ENCODE measurements at regions not wholly inside any gene's neighbourhood (a gene's known extent, or its start where the extent isn't known, plus 50 kb on each side); places are given as distances from the start of the nearest gene placed in this dataset.
"Not testable (repeated sequence)": the region's sequence is repeated elsewhere in the genome, so short reads cannot be mapped to it uniquely, and the experiment has no call there.

DNA sequence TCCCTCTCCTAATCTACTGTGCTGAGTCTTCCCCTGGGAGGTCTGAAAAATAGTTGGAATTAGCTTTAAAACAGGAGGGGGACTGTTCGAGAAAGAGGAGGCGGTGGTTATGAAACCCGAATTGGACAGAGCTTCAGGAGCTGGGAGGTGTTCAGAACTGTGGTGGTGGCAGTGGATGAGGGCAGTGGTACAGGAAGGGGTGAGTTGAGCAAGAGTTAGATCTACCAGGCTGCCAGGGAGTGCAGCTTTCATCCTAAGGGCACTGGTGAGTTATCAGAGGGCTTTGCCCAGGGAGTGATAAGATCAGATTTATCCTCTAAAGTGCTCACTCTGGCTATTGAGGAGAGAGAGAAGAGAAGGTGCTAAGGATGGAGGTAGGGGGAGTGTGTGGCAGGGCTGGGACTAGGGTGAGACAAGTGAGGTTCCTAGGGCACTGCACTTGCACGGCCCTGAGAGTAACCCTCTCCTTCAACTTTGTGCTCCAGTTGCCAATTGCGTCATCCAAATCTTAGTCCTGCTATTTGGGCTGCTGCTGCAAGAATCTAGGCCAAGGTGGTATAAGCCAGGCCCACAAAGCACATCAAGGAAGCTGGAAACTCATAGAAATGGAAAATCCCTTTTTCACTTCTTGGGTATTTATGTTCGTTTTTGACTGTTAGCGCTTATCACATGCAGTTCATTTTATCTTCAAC, 540.3 kb downstream of the XYLT1 start:
- no peak for DNase-seq (ENCODE audit: insufficient read length, low spot score, missing footprints)
- Histone ChIP-seq H3K27me3 (ENCODE audit: insufficient read depth, low read length) (no peaks in the 10 kb centered on the region), H3K4me3 (ENCODE audit: insufficient read depth, low read length) (no peak overlapping the region), H2AFZ (ENCODE audit: low read length) (no peak overlapping the region), H3K9me3 (ENCODE audit: low read depth, low read length) (no peaks in the 10 kb centered on the region), H3K27ac (ENCODE audit: low read depth, low read length) (no peak overlapping the region), H4K20me1 (ENCODE audit: insufficient read depth, low read length) (no peaks in the 10 kb centered on the region), H3K36me3 (ENCODE audit: insufficient read depth, low read length) (no peaks in the 10 kb centered on the region), H3K4me1 (ENCODE audit: insufficient read depth, low read length) (no peaks in the 10 kb centered on the region), H3K79me2 (ENCODE audit: insufficient read depth, low read length) (no peaks in the 10 kb centered on the region), H3K4me2 (ENCODE audit: insufficient read depth, low read length) (no peak overlapping the region)
- TF ChIP-seq, protein P1, sequence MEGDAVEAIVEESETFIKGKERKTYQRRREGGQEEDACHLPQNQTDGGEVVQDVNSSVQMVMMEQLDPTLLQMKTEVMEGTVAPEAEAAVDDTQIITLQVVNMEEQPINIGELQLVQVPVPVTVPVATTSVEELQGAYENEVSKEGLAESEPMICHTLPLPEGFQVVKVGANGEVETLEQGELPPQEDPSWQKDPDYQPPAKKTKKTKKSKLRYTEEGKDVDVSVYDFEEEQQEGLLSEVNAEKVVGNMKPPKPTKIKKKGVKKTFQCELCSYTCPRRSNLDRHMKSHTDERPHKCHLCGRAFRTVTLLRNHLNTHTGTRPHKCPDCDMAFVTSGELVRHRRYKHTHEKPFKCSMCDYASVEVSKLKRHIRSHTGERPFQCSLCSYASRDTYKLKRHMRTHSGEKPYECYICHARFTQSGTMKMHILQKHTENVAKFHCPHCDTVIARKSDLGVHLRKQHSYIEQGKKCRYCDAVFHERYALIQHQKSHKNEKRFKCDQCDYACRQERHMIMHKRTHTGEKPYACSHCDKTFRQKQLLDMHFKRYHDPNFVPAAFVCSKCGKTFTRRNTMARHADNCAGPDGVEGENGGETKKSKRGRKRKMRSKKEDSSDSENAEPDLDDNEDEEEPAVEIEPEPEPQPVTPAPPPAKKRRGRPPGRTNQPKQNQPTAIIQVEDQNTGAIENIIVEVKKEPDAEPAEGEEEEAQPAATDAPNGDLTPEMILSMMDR (IDR thresholded peaks at IDR 0.05; ENCODE audit: extremely low read depth, low read depth, low read length), result no peak

DNA sequence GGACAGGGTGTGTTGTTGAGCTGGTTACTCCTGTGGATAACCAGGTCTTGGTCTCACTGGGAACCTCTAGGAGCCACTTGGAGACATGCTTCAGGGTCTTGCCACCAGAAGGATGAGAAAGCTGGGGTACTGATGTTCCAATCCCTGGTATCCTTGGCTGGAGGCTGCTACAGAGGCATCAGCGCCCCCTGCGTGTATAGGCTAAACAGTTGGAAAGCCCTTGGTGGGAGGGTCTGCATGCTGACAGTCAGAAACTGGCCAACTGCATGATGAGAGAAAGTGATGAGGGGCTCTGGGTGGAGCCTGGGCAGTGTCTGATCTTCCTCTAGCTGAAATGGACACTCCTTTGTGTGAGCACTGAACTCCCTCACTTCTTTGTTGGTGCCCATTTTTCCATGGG, 536.9 kb downstream of the XYLT1 start:
- H3K4me2 ChIP-seq (ENCODE audit: insufficient read depth, low read length), result no peak overlapping the region
- TF ChIP-seq, protein P1 (IDR thresholded peaks at IDR 0.05; ENCODE audit: extremely low read depth, low read depth, low read length), result no peak
- no peaks in the 10 kb centered on the region for H3K9me3 ChIP-seq (ENCODE audit: low read depth, low read length)
- H3K27me3 ChIP-seq (ENCODE audit: insufficient read depth, low read length), result no peaks in the 10 kb centered on the region
- H3K36me3 ChIP-seq (ENCODE audit: insufficient read depth, low read length), result no peaks in the 10 kb centered on the region
- no peaks in the 10 kb centered on the region for H3K4me1 ChIP-seq (ENCODE audit: insufficient read depth, low read length)
- H3K4me3 ChIP-seq (ENCODE audit: insufficient read depth, low read length), result no peak overlapping the region
- no peaks in the 10 kb centered on the region for H4K20me1 ChIP-seq (ENCODE audit: insufficient read depth, low read length)
- H2AFZ ChIP-seq (ENCODE audit: low read length), result no peak overlapping the region
- no peak for DNase-seq (ENCODE audit: insufficient read length, low spot score, missing footprints)
- H3K27ac ChIP-seq (ENCODE audit: low read depth, low read length), result no peak overlapping the region
- no peaks in the 10 kb centered on the region for H3K79me2 ChIP-seq (ENCODE audit: insufficient read depth, low read length)

DNA sequence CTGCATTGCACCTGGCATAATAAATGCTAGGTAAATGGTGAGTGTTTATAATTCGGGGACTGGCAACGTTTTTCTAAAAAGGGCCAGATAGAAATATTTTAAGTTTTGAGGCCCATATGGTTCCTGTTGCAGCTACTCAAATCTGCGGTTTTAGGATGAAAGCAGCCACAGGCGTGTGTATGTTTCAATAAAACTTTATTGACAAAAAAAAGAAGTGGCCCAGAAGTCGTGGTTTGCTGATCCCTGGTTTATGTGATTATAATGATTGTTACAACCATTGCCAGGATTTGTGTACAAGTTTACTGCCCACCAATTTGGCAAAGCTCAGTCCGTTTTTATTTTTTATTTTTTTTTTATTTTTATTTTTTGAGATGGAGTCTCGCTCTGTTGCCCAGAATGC, 536.1 kb downstream of the XYLT1 start:
- H3K4me1 ChIP-seq (ENCODE audit: insufficient read depth, low read length), result no peaks in the 10 kb centered on the region
- no peaks in the 10 kb centered on the region for H3K9me3 ChIP-seq (ENCODE audit: low read depth, low read length)
- TF ChIP-seq, protein P1 (IDR thresholded peaks at IDR 0.05; ENCODE audit: extremely low read depth, low read depth, low read length), result no peak
- no peaks in the 10 kb centered on the region for H3K79me2 ChIP-seq (ENCODE audit: insufficient read depth, low read length)
- no peaks in the 10 kb centered on the region for H3K27me3 ChIP-seq (ENCODE audit: insufficient read depth, low read length)
- no peak overlapping the region for H3K4me3 ChIP-seq (ENCODE audit: insufficient read depth, low read length)
- no peak overlapping the region for H2AFZ ChIP-seq (ENCODE audit: low read length)
- H3K36me3 ChIP-seq (ENCODE audit: insufficient read depth, low read length), result no peaks in the 10 kb centered on the region
- no peak overlapping the region for H3K27ac ChIP-seq (ENCODE audit: low read depth, low read length)
- H3K4me2 ChIP-seq (ENCODE audit: insufficient read depth, low read length), result no peak overlapping the region
- DNase-seq (ENCODE audit: insufficient read length, low spot score, missing footprints), result no peak
- H4K20me1 ChIP-seq (ENCODE audit: insufficient read depth, low read length), result no peaks in the 10 kb centered on the region

DNA sequence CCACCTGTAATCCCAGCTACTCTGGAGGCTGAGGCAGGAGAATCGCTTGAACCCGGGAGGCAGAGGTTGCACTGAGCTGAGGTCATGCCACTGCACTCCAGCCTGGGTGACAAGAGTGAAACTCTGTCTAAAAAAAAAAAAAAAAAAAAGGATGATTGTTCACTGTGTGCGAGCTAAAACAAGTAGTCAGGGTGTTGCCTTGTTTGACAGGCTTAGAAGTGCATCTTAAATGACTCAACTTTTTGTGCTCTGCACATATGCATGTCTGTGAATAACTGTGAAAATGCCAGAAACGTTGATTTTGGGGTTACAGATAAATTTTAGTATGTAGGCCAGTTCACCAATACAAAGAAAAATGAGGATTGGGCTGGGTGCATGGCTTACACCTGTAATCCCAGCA, 534.9 kb downstream of the XYLT1 start:
- not testable (repeated sequence) for H4K20me1 ChIP-seq (ENCODE audit: insufficient read depth, low read length); H3K4me1 ChIP-seq (ENCODE audit: insufficient read depth, low read length)

More for the DNA sequence above, 534.9 kb downstream of the XYLT1 start:
- H2AFZ ChIP-seq (ENCODE audit: low read length); H3K27me3 ChIP-seq (ENCODE audit: insufficient read depth, low read length); H3K9me3 ChIP-seq (ENCODE audit: low read depth, low read length); H3K4me2 ChIP-seq (ENCODE audit: insufficient read depth, low read length); H3K79me2 ChIP-seq (ENCODE audit: insufficient read depth, low read length); H3K4me3 ChIP-seq (ENCODE audit: insufficient read depth, low read length); H3K36me3 ChIP-seq (ENCODE audit: insufficient read depth, low read length); DNase-seq (ENCODE audit: insufficient read length, low spot score, missing footprints); H3K27ac ChIP-seq (ENCODE audit: low read depth, low read length): not testable (repeated sequence)

All from osteoblast (primary cell).